ENCODE measurements at regions not wholly inside any gene's neighbourhood (a gene's known extent, or its start where the extent isn't known, plus 50 kb on each side); places are given as distances from the start of the nearest gene placed in this dataset.

GRCh38 chr4:98784947-98785706 is 126.7 kb upstream of the TSPAN5 start:
- no peak for TF ChIP-seq CTCF (IDR thresholded peaks at IDR 0.05; ENCODE audit: insufficient read depth, low read length)
- no peak for DNase-seq (ENCODE audit: low read depth)
- H3K4me3 ChIP-seq (ENCODE audit: low read depth, low read length): no peak overlapping the region

- TF ChIP-seq CTCF (IDR thresholded peaks at IDR 0.05; ENCODE audit: insufficient read depth, low read length): no peak
- DNase-seq (ENCODE audit: low read depth): no peak
Measured at GRCh38 chr4:98781641-98782357, 123.4 kb upstream of the TSPAN5 start.

GRCh38 chr4:98780926-98781325 is 122.5 kb upstream of the TSPAN5 start:
- TF ChIP-seq CTCF (IDR thresholded peaks at IDR 0.05; ENCODE audit: insufficient read depth, low read length): no peak
- no peak overlapping the region for H3K4me3 ChIP-seq (ENCODE audit: low read depth, low read length)
- DNase-seq (ENCODE audit: low read depth): no peak

More at GRCh38 chr4:98781641-98782357, 123.4 kb upstream of the TSPAN5 start:
- H3K4me3 ChIP-seq (ENCODE audit: low read depth, low read length): no peak overlapping the region

- no peak for DNase-seq (ENCODE audit: low read depth)
- H3K4me3 ChIP-seq (ENCODE audit: low read depth, low read length): no peak overlapping the region
- TF ChIP-seq CTCF (IDR thresholded peaks at IDR 0.05; ENCODE audit: insufficient read depth, low read length): no peak
Measured at GRCh38 chr4:98779088-98779487, 120.7 kb upstream of the TSPAN5 start.

GRCh38 chr4:98778206-98778605 is 119.8 kb upstream of the TSPAN5 start:
- H3K4me3 ChIP-seq (ENCODE audit: low read depth, low read length): no peak overlapping the region
- DNase-seq (ENCODE audit: low read depth): peak; percentile 57
- TF ChIP-seq CTCF (IDR thresholded peaks at IDR 0.05; ENCODE audit: insufficient read depth, low read length): no peak

GRCh38 chr4:98775672-98776071 is 117.3 kb upstream of the TSPAN5 start:
- no peak for DNase-seq (ENCODE audit: low read depth)
- no peak overlapping the region for H3K4me3 ChIP-seq (ENCODE audit: low read depth, low read length)
- no peak for TF ChIP-seq CTCF (IDR thresholded peaks at IDR 0.05; ENCODE audit: insufficient read depth, low read length)

Measured in fibroblast of the aortic adventitia (primary cell).